GM21360 (cell line): ENCODE measurements at regions not wholly inside any gene's neighbourhood (a gene's known extent, or its start where the extent isn't known, plus 50 kb on each side); places are given as distances from the start of the nearest gene placed in this dataset.
A peak's percentile ranks its signal among the peaks of the same experiment; 100 is the strongest.

Experiments used
- ATAC-seq: cut with Tn5 transposase; IDR thresholded peaks from one replicate; pipeline ENCODE4 v1.9.1; 2021; ENCODE audit warnings: mild to moderate bottlenecking, moderate library complexity; ENCODE audit not compliant: unreplicated experiment

DNA sequence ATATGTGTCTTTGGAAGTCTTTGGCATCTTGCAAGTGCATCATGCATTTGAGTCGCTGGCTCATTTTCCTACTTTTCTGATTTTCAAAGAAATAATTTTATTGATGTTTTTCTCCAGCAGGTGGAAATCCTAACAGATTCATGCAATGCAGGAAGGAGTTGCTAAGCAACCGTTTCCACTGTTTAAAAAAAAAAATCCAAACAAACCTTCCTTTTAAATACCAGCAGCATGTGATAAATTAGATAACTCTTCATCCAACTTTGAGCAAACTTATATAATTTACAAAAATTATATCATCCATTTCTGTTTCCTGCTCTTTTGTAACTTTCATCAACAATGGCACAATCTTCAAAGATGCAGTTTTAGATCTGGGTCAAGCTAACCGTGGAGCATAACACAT, 364.1 kb downstream of the MFSD1 start:
- ATAC-seq = no peak

DNA sequence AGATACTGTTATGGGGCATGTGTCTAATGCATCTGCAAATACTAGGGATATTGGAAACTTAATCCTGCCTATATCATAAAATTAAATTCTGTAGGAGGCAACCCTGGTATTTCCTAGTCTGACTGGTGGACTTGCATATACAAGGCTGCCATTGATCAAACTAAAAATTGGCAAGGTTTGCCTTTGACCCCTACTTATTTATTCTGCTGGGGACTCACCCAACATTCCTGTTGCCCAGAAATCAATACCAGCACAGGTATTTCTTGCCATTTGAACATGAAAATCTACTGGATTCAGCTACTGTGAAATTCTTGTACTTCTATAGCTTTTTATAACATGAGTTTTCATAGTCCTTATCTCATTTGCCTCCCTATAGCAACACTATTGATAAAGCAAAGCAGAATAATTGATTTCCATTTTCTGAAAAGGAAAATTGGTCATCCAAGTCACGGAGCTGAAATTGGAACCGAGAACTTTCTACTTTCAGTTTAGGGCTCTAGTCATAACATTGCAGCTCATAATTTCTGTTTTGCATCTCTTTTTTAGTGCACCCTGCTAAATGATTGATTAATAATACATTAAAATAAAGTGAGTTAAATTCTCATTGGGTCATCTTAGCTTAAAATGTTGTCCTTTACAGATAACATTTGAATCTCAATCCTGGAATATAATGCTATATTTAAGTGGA, 365.2 kb downstream of the MFSD1 start:
- no peak for ATAC-seq

DNA sequence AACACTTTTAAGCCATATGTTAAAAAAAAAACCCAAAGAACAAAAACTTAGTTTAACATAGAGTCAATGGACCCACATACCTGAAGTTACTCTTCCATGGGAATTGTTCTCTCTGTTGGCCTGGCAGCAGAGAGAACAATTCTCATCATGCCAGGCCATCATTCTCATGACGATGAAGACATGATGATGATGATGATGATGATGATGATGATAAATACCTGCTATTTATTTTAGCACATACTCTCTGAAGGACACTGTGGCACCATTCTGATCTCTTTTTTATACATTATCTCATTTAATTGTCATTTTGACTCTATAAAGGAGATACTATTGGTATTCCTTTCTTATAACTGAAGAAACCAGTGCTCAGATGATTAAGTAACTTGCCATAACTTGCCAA, 366.9 kb downstream of the MFSD1 start:
- ATAC-seq = no peak

DNA sequence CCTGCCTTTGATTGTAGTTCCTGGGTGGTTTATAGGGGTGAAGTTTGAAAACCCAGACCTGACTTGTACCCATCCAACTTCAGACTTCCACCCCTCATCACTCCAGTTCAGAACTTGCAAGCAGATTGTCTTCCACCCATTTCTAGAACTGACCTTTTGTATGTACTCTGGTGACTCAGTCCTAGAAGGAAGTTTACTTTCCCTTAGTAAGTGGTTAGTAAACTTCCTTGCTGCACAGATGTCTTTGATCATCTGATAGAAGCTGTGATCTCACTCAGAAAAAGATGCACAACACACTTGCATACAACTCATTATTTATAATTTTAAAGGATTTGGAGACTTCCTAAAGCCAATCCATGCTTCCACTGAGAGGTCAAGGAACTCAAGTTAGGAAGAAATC, 368.0 kb downstream of the MFSD1 start:
- ATAC-seq = no peak

DNA sequence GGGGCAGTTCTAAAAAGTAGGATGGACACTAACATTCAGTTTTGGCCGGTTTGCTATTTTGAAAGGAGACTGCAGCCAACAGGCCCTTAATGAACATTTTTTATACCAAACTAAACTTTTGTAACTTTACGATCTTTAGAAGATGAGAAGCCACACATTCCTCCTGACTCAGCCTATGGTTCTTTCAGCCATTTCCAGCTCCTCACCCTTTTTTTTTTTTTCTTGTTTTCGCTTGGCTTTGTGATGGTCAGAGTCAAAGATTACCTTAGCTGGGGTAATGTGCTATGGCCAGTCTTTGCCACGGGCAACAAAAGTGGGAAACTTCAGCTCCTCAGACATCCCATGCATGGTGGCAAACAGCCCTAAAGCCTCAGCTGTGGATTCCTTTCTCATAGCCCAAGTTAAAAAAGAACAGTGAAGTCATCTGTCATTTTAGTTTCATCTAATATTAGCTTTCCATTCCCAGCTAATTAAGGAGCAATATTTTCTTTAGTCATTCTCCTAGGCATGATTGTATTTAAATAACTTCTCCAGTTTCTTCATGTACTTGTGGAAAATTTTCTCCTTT, 368.7 kb downstream of the MFSD1 start:
- no peak for ATAC-seq

DNA sequence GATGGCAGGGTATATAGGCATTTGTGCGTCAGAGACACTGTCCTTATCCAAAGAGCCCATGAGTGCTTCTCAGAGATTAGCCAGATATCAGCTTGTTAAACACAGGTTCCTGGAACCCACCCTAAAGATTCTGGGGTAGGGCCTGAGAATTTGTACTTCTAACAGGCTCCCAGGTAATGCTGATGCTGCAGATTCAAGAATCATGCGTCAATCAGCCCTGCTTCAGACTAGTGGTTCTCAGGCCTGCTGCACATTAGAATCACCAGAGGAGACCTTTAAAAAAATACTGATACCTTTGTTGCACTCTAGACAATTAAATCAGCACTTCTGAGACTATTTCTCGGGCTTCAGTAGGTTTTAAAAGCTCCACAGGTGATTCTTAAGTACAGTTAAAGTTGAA, 369.5 kb downstream of the MFSD1 start:
- ATAC-seq = no peak

DNA sequence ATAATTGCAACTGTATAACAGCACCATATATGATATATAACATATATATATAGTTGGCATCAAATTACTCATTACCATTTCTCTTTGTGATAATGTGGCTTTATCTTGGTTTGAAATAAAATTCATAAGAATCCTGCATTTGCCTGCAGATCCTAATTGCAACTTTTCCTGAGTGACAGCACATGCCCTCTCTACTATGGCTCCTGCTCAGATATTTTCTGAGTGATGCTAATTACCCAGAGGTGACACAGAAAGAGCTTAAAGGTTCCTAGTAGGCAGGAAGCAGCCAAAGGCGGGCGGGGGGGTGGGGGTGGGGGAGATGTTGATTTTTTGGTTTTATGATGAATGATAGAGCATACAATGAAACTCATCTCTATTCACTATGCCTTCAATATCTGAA, 370.6 kb downstream of the MFSD1 start:
- ATAC-seq = no peak

DNA sequence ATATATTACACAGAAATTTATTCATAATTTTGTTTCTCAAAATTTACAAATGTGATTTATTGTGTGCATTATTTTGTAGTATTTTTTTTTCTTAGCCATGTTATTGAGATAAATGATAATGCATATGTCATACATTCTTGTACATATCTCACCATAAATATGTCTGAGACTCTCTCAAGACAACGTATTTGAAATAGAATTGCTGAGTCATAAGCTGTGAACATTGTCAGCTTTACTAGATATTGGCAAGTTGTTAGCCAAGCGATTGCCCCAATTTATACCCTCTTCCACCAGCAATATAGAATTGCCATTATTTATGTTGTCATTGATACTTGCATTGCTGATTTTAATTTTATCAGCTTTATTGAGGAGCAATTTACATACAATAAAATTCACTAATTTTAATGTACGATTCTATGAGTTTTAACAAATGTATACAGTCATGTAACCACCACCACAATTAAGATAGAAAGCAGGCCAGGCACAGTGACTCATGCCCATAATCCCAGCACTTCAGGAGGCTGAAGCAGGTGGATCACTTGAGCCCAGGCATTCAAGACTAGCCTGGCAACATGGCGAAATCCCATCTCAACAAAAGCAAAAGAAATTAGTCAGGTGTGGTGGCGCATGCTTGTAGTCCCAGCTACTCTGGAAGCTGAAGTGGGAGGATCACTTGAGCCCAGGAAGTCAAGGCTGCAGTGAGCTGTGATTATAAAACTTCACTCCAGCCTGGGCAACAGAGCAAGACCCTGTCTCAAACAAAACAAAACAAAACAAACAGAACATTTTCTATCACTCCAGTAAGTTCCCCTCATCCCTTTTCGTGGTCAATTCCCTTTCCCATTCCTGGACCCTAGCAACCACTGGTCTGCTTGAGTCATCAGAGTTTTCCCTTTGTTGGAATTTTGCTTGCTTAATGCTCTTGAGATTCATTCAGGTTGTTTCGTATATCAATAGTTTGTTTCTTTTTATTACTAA, 373.1 kb downstream of the MFSD1 start:
- no peak for ATAC-seq

DNA sequence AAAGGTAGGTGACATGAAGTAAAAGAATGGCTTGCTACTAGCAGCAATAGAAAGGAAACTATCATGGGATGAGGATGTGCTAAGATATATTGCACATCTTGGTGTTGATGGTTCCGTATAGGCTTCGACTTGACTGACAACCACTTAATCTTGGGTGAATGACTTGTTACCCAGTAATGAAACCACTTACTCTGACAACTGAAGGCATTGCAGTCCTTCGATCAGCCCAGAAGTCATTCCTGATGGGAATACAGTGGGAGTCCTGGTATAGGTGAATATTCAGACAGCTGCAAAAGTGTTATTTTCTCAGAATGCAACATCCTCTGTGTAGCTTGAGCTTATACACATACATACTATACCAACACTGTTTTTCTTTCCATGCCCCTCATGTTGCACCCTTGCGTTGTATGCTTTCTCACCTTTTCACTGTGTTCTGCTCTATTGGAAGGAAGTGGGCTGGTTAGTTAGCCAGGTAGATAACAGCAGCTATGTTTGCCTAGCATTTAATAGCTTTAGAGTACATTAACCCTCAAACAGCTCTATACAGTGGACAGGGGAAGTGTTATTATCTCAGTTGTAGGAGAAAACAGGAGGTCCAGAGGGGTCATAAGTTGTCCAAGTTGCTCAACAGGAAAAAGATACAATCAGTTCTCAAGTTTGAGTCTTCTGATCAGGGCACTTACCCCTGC, 376.5 kb downstream of the MFSD1 start:
- ATAC-seq = no peak

DNA sequence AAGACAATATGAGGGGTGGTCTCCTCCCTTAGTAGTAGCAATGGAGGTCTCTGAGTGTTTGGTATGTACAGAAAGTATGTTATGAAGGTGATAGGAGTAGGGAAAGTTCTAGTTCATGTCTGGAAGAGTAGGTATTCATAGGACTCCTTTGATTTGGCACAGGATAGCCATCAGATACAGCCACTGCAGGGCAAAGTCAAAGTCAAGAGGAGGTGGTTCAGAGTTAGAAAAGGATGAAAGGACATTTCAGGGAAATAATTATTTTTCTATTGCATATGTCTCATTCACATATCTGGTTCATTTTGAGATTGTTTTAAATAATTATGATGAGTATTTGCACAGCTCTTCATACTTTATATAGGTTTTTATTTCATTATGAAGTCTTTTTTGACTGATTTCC, 381.1 kb downstream of the MFSD1 start:
- ATAC-seq = no peak

DNA sequence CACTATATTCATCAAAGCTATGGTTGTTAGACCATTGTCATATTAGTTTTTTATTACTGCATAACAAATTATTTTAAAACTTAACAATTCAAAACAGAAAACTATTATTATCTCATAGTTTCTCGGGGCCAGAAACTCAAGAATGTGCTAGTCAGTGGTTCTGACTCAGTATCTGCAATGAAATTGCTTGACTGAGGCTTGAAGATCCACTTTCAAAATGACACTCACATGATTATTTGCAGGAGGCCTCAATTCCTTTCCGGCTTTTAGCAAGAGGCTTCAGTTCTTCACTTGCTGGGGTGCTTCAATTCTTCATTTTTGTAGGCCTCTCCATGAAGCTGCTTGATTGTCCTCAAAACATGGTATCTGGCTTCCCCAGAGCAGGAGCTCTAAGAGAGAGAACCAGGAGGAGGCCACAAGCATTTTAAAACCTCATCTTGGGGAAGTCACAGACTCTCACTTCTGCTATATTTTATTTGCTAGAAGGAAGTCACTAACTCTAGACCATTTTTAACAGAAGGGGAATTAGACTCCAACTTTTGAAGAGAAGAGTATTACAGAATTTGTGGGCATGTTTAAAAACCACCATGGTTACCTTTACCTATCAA, 383.7 kb downstream of the MFSD1 start:
- ATAC-seq = peak; percentile 57

DNA sequence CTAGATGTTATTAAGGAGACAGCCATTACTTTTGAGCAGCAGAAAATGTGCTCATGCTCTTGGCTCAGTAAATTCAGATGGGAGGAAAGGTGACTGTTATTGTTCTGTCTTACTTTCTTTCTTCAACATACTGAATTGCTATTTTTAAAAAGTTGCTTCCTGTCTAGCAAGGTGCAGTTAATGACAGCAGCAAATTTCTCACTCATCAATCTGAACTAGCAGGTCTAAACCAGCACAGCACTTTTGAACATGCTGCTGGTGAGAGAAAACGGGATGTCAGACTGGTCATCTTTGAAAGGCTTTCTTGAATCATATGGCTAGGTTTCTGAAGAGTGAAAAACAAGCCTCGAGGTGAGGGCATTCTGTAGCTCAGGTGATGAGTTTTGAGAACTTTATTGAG, 384.7 kb downstream of the MFSD1 start:
- ATAC-seq = peak; percentile 41

DNA sequence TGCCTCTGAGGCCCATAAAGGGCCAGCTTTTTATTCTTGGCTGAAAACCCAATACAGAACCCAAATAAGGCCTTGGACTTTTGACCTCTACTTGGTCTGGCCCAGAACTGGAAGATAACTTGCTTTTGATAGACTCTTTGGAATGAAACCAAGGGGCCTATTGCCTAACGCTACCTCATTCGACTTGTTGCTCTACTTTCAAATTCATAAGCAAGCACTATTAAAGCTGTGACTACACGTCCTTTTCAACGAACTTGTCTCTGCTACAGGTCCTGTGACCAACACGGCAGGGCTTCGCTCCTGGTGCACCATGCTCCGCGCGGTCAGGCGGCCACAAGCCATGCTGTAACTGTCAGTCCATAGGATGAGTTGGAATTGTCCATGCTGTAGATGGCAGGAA, 385.4 kb downstream of the MFSD1 start:
- ATAC-seq = no peak

DNA sequence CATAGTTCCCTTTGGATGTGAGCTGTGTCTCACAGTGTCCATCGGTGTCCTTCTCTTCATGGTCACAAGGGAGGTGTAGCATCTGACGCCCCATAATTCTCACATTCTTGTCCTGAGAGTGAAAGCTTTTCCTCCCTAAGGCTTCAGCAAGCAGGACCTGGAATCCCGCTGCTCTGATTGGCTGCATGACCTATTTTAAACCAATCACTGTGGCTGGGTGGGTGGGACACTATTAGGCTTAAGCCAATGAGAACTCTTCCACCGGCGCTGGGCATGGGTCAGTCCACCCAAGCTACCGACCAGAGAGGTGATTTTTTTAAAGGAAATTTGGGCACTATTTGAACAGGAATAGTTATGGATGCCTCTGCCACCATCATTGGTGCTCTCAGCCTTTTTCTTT, 385.9 kb downstream of the MFSD1 start:
- ATAC-seq = no peak

DNA sequence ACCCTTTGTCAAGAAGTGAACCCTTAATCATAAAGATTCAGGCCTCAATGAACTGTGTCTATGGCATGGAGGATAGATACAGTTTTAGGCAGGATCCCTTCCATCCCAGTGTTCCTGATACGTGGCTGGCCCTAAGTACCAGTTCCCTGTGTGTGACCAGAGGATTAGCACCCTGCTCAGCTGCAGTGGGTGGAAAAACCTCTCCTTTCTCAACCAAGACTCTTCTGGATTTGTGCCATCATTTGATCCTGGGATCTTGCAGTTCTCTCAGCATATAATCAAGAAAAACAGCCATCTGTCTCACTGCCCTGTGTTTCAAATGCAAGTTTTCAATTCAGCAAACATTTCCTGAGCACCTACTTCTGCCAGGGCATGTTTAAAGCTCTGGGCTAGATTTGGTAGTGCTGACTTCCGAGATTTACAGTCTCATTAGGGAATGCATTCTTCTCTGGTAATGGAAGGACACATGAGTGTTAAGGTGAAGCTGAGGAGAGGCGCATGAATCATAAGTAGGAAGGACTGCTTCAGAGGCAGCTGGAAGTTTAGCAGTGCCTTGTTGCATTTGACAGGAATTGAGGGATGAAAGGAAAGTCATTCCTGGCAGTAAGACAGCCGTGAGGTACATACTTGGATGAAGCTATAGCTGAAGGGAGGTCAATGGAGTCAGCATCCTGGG, 388.3 kb downstream of the MFSD1 start:
- ATAC-seq = no peak

DNA sequence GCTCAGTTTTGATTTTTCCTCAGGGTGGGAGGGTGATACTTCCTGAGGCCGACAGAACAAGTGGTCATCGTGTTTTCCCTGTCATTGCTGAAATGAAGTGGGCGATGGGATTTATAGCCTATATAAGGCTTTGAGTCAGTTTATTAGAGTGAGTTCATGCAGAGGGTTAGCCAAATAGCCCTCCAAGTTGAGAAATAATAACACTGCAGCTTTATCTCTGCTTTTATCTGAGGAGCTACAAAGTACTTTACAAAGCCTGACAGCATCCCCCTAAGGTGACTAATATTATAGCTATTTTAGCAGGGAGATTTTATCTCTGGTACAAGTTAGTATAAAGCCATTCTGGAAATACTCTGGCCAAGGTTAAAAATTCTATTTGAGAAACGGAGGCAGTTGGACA, 389.6 kb downstream of the MFSD1 start:
- ATAC-seq = no peak

DNA sequence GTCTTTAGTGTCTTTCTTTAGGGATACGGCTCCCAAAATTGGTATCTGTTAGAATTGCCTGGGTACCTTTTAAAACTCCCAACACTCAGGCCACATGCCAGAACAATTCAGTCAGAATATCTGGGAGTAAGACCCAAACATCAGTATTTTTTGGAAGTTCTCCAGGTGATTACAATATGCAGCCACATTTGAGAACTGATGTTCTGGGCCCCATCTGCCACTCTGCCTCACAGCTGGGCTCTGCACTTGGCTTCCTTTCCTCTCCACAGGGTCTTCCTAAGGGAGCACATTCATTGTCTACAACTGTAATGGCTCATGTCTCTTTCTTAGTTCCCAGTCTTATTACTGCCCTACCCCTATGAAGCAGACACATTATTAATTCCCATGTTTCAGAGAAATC, 394.5 kb downstream of the MFSD1 start:
- no peak for ATAC-seq

DNA sequence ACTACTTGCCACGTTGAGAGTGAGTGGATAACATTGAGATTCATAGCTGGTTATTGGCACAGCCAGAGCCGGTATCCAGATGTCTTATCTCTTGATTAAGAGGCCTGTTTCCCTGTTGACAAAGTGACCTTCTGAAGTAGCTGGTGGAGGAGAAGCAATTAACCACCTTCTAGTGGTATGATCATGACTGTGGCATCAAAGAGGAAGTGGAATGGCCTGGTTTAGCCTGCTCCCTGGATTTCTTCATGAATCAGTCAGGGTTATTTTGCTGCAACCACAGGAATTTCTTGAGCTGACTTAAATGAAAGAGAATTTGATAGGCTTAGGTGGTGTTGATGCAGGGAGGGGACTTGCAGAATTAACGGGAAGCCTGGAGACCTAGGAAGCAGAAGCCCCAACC, 398.3 kb downstream of the MFSD1 start:
- ATAC-seq = no peak

DNA sequence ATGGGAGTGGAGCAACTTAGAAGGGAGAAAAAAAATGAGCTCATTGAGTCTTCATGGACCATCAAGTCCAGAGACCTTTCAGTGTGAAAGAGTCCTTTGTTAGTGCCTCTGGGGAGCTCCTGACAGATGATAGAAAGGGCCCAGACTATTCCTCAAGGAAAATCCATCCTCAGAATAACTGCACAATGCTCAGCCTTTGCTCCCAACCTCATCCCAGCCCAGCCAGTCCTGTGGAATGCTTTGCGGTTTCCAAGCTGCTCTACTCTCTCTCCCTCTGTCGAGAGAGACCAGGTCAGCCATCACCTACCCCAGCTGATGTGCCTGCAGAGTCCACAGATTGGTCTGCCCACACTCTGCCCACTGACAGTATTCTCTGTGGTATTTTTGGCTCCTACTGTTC, 406.2 kb downstream of the MFSD1 start:
- no peak for ATAC-seq

DNA sequence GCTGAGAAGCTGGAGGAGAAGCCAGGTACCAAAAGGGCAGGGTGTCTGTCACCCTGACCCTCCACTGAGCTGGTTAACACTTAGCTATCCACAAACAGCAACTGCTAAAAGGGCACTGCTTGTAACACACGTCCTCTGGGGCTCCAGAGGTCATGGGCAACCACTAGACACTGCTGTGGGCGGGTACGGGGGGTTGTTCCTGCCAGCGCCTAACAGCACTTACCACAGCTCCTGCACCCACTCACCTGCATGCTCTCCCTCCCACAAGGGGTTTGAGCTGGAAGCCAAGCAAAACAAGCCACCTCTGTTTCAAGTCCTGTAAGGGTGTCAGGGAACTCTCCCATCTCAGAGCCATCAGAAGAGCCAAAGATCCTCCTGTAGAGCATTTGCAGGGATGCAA, 407.6 kb downstream of the MFSD1 start:
- ATAC-seq = no peak
